PFSK-1 (cell line): ENCODE measurements at regions not wholly inside any gene's neighbourhood (a gene's known extent, or its start where the extent isn't known, plus 50 kb on each side); places are given as distances from the start of the nearest gene placed in this dataset.

Source experiments
- FOXP2 ChIP-seq: optimal IDR thresholded peaks from 2 replicates; pipeline ENCODE3; 2011; ENCODE audit warnings: borderline replicate concordance, control low read depth, inconsistent platforms; ENCODE audit not compliant: insufficient read depth; ENCODE audit errors: extremely low read length, extremely low read depth
- POLR2AphosphoS5 ChIP-seq: IDR thresholded peaks from 2 replicates; pipeline ENCODE4 v1.6.1; 2012; ENCODE audit warnings: low read depth, mild to moderate bottlenecking, control low read depth, low read length, moderate library complexity
- REST ChIP-seq, 2 experiments: IDR thresholded peaks; 2 replicates each; pipeline versions ENCODE4 v1.6.1 to v1.8.0; 2011 to 2012; ENCODE audit warnings: low read depth in 2 of 2, low read length in 2 of 2, control low read depth in 1 of 2, inconsistent platforms in 1 of 2, mild to moderate bottlenecking in 1 of 2, moderate library complexity in 1 of 2; ENCODE audit not compliant: insufficient read depth in 1 of 2
- SIN3A ChIP-seq: IDR thresholded peaks from 2 replicates; pipeline ENCODE4 v1.6.1; 2012; ENCODE audit warnings: mild to moderate bottlenecking, low read length, moderate library complexity, borderline replicate concordance; ENCODE audit not compliant: insufficient read depth
- TAF1 ChIP-seq: IDR thresholded peaks from 2 replicates; pipeline ENCODE4 v1.6.1; 2012; ENCODE audit warnings: low read length, control low read depth, borderline replicate concordance; ENCODE audit not compliant: insufficient read depth

GRCh38 chr6:3636060-3636459 lies 115.5 kb downstream of the PXDC1 start:
- TF ChIP-seq POLR2AphosphoS5 (no peak), REST (IDR thresholded peaks at IDR 0.05; ENCODE audit: insufficient read depth in 1 of 2, low read depth in 2 of 2, low read length in 2 of 2) (no peak), TAF1 (no peak), FOXP2 (no peak), SIN3A (no peak)

DNA sequence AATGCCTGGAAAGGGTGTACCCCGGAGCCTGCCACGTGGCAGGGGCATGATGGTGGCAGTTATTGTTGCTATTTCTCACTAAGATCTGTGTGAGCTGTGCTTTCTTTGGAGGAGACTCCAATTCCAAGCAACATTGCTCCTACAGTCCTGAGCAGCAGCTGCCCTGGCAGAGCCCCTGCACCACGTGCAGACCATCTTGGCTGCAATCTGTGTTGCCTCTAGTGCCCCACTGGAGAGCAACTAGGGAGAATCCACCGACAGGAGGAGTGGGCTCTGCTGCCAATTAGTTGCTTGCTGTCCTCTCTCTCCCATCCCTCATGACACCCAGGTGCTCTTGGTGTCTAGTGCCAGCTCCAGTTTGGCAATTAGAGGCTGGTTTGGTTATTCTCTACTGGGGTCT lies 116.0 kb downstream of the PXDC1 start:
- TF ChIP-seq SIN3A (no peak), POLR2AphosphoS5 (no peak), FOXP2 (no peak), REST (IDR thresholded peaks at IDR 0.05; ENCODE audit: insufficient read depth in 1 of 2, low read depth in 2 of 2, low read length in 2 of 2) (no peak), TAF1 (no peak)

DNA sequence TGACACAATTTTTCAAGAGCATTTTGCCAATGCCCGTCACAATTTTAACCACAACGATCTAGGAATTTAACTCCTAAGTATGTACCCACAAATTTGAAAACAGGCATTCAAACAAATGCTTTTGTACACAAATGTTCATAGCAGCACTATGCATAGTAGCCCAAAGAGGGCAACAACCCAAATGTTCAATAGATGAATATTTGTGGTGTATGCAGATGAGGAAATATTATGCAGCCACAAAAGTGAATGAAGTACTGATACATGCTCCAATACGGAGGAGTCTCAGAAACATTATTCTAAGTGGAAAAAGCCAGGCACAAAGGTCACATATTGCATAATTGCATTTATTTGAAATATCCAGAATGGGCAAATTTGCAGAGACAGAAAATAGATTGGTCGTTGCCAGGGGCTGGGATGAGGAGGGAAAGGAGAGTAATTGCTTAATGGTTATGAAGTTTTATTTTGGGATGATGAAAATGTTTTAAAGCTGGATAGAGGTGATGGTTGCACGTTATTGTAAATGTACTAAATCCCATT lies 117.2 kb downstream of the PXDC1 start:
- TF ChIP-seq POLR2AphosphoS5, result no peak
- no peak for TF ChIP-seq REST (IDR thresholded peaks at IDR 0.05; ENCODE audit: insufficient read depth in 1 of 2, low read depth in 2 of 2, low read length in 2 of 2)
- no peak for TF ChIP-seq SIN3A
- TF ChIP-seq FOXP2, result no peak
- TF ChIP-seq TAF1, result no peak

DNA sequence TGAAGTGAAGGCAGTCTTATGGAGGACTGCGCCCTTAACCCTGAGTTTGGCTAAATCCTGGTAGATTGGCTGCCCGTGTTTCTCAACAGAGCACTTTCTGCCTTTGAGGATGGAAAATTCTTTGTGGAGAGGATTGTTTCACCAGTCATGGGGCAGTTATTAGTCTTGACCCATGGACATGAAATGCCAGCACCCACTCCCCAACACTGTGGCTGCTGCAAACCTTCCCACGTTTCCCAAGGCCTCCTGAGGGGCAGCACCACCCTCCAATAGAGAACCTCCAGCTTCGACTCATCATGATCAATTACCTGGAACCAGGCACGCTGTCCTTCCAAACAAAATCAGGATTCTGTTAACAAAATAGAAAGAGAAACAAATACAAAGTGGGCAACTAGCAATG lies 117.8 kb downstream of the PXDC1 start:
- TF ChIP-seq REST (IDR thresholded peaks at IDR 0.05; ENCODE audit: insufficient read depth in 1 of 2, low read depth in 2 of 2, low read length in 2 of 2), result no peak
- no peak for TF ChIP-seq SIN3A
- no peak for TF ChIP-seq FOXP2
- TF ChIP-seq POLR2AphosphoS5, result no peak
- TF ChIP-seq TAF1, result no peak

- TF ChIP-seq FOXP2 (no peak), POLR2AphosphoS5 (no peak), TAF1 (no peak), SIN3A (no peak), REST (IDR thresholded peaks at IDR 0.05; ENCODE audit: insufficient read depth in 1 of 2, low read depth in 2 of 2, low read length in 2 of 2) (no peak)
Observed at GRCh38 chr6:3631877-3632276, 119.6 kb downstream of the PXDC1 start.
